HG02588 (cell line): ENCODE measurements at regions not wholly inside any gene's neighbourhood (a gene's known extent, or its start where the extent isn't known, plus 50 kb on each side); places are given as distances from the start of the nearest gene placed in this dataset.

Experiments used
- ATAC-seq: cut with Tn5 transposase; IDR thresholded peaks from one replicate; pipeline ENCODE4 v1.9.1; 2021; ENCODE audit warnings: mild to moderate bottlenecking, moderate library complexity; ENCODE audit not compliant: unreplicated experiment

DNA sequence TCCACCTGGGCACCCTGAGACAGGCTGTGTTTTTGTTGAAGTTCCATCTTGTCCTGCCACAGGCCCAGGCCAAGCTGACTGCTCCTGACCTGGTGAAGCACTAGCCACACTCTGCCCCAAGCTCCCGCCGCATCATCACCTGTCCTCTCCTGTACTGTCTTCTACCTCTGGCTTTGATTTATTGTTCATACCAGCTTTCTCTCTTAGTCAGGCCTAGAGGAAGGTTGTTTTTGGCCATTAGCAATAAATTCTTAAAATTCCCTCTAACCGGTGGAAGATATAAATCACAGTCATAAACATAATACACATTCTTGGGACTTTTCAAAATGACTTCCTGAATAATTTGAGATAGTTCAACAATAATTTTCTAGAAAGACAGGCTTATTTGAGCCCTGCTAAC lies 169.4 kb downstream of the DAD1 start:
- no peak for ATAC-seq

DNA sequence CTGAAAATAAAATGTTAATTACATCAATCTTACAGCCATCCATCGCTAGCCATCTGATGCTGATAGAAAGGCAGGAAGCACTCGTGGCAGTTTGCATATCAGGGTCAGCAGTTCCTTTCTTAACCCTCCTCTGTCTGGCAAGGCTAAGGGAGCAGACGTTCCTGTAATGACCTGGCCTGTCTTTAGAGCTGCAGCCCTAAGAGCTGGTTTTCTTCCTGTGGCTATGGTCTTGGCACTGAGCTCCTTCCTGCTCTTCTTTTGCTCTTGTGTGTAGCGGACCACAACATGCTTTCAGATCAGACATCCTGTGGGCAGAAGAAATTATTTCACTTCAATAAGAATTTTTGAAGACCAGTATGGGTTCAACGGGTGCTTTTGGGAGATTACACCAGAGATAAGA lies 170.4 kb downstream of the DAD1 start:
- ATAC-seq, result no peak

DNA sequence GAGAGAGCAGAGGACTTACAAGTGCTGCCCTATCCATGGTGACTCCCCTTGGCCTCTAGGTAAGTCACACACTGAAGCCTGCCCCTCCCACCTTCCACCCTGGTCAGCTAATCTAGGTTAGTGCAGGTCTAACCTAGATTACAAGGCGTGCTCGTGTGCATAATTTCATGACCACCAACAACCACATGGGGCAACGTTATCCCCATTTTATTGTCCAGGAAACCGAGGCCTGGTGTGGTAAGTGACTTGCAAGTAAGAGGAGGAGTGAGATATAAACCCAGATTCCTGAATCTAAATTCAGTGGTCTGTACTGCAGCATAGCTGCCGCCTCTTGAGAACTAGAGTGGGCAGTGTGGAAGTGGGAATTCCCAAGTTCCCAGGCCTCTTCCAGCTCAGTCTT lies 171.1 kb downstream of the DAD1 start:
- no peak for ATAC-seq

DNA sequence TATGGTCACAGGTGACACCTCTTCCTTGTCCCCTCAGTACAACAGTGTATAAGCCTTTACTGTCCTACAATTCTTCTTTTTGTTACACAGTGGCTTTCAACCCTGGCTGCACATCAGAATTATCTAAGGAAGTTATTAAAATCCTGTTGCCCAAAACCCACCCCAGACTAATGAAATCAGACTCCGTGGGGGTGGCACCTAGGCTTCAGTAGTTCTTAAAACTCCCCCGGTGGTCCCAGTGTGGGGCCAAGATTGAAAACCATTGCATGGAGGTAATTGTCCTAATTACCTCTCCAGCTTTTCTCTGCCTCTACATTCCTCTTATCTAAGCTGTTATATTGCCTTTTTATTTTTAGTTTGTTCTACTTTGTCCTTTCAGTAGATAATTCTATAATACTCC lies 172.8 kb downstream of the DAD1 start:
- no peak for ATAC-seq

DNA sequence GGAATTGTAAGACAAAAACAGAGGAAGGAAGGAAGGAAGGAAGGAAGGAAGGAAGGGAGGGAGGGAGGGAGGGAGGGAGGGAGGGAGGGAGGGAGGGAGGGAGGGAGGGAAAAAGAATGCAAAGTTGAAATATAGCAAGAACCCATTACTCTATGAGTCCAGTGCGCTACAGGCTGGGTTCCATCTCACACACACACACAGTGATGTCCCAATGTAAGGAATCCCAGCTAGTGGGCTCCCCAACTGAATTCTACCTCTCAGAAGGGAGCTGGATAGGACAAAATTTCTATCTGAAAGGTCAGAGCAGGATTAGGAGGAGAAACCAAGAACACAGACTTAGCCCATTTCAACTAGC lies 173.4 kb downstream of the DAD1 start:
- no peak for ATAC-seq

DNA sequence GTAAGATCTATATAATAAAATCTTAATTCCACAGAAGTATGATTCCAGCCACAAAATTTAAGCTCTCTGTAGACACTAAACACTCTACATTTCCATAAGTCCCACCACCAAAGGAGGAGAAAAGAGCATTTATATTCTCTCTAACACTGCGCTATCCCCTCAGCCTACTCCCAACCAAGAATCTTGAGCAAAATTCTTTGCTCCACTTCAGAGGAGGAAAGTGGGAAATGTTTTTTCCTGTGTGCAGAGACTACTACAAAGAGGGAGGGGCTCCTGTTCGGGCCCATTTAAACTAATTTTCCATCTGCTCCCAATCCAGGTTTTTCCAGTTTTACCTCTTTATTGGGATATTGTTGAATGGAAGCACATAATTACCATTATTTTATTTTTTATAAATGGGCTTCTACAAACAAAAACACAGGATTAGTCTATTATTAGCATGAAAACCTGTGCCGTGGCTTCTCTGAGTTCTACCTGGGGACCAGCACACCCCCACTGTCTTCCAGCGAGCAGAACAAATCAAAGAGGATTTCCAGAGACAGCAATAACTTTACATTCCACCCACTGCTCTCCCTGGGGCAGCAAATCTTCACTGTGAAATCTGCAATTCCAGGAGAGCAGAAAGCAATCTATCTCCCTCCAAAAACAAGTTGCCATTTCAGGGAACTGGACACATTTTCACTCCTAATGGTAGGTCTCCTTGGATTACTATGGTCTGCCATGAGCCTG lies 174.0 kb downstream of the DAD1 start:
- ATAC-seq, result no peak

DNA sequence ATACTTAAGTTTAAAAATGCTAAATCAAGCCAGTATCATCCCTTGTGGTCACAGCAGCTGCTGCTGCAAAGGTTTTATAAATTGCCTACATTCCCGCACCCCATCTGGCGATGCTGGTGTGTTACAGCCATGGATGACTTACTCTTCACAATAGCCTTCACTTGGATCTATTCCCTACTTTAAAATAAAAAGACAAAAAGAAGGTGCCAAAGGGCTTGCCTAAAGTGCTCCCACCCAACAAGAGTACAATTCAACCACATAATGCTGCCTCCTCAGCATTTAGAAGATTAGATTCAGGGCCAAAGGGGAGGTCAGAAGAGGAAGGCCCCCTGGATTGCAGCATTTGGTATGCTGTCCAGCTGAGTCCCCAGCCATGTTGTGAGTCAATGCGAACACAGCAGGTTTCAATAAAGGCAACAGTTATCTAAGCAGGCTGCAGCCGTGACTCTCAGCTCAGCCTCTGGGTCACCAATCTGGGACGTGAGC lies 176.1 kb downstream of the DAD1 start:
- ATAC-seq, result no peak

DNA sequence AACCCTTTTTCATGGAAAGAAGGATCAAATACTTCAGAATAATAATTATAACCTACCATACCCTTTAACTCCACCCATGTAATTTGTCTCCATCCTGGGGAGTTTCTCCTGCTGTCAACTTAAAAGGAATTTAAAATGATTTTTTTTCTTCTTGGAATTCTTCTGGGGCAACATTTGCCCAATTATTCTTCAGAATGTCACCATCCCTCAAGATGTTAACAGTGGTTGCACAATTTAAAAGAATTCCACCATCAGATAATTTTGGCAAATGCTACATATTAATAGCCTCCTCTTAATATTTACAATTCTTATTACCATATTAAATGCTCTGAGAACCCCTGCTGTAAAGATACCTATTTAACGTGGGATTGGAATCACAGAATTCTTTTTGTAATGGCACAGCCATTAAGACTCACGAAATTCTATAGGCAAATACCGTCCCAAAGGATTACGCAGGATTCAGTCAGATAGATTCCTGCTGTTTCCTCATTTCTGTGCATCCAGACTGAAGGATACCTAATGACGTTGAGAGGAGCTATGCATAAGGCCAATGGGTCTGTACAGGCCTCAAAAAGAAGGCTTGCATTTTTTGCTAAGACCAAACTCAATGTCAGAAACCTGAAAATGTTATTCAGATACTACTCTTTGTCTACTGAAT lies 177.5 kb downstream of the DAD1 start:
- no peak for ATAC-seq

DNA sequence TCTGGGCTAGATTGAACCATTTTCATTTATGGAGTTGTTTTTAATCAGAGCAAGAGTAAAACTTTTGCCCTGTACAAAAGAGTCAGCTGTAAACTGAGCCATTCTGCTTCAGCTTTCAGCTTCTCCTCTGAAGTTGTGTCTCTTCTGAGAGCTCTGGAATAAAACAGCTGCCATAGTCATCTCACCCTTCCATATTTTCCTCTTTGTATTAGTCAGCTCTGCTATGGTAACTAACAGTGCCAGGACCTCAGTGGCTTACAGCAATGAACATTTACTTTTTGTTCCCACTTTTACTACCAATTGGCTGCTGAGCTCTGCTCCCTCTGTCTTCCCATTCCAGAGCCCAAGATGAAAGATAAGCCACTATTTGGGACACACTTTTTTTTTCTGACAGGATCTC lies 178.5 kb downstream of the DAD1 start:
- no peak for ATAC-seq

DNA sequence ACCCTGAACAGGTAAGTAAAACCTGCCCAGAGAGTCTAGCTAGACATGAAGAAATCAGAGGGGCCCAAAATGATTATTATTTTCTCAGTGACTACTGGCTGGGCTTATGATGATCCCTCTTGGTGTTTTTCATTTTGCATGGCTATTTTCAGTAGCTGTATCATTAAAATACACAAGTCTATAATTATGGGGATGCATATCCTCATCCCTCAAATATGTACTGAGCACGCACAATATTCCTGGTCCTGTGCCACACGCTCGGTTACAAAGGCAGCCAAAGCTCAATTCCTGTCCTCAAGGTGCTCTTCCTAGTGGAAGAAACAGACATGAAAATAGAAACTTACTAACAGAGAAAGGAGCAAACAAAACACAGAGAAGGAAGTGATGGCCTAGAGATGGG lies 180.0 kb downstream of the DAD1 start:
- no peak for ATAC-seq

DNA sequence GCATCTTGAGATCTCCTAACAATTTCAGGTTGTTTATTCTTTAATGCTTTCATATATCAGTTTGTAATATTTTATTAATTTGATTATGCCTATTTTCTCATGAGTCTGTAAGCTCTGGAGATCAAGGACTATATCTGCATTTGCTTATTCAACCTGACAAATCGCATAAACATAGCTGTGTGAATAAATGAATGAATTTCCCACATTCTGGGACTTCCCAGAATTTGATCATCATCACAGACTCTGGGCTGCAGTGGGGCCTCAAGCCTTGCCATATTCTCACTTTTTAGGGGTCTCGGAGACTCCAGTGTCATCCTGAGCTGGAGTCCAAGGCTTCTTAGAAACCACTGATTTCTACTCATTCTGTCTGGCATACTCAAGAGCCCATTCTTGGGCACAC lies 180.5 kb downstream of the DAD1 start:
- ATAC-seq, result no peak

DNA sequence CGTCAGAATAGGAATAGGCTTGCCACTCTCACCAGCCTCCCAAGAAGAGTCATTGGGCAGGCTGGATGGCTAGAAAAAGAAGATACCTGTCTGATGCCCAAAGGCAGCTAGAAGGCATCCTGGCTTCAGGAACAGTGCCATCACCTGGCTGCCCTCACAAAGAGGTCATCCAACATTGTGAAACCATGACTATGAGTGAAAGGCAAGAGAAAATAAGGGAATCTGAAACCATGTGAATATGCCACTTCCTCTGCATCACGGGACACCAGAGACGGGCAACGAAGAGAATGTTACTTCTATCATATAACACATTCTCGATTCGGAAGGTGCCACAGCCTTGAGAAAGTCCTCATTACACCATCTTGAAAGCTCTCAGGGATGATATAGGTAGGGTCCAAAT lies 182.0 kb downstream of the DAD1 start:
- no peak for ATAC-seq

DNA sequence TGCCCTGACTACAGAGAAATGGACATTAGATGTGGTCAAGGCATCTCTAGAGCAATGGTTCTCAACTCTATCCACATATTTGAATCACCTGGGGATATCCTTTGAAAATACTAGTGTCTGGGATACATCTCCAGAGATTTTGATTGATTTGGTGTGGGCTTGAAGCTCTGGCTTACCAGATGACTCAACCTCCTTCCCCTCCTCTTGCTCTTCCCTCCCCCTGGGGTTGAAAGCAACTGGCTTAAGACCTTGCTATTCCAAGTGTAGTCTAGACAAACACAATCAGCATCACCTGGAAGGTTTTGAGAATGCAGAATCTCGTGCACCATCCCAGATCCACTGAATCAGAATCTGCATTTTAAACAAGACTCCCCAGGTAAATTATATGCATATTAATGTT lies 183.8 kb downstream of the DAD1 start:
- ATAC-seq, result no peak

DNA sequence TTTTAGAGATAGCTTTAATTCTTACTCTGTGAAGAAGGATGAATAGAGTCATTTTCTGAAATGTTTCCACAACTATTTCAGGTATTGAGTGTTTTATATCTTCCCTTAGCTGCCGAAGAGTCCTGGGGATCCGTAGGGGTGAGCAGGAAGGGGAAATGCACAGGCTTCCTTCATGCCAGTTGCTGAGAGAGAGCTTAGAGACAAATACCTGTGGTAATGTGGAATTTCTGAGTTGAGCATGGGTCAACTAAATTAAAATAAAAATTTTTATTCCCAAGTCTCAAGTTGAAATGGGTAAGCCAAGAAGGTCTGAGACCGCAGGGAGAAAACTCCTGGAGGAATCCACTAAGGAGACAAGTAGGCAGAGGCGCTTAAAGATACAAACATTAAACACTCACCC lies 185.7 kb downstream of the DAD1 start:
- ATAC-seq, result no peak

DNA sequence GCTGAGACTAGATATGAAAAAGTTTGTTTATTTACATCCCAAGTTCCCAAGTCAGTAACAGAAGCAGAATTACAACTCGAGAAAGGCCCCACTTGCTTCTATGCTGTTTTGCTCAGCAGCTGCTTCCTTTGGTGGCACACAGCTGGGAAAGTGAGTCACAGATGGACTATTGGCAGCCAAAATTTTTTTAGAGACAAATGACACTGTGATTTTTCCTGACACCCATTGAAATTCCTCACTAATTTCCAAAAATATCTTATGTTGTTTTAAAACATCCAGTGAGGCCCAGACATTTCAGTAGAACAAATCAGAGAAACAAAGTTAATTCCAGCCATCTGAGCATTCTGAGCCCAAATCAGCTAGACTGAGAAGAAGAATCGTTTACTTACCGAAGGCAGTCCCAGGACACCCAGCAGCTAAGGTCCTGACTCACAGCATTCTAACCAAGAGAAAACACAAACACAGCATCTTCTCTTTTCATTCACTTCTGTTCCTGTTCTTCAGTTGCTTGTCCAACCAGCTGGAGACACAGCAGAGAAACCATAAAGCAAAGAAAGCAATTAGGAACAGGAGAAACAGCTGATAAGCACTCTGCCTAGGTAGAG lies 188.3 kb downstream of the DAD1 start:
- no peak for ATAC-seq

DNA sequence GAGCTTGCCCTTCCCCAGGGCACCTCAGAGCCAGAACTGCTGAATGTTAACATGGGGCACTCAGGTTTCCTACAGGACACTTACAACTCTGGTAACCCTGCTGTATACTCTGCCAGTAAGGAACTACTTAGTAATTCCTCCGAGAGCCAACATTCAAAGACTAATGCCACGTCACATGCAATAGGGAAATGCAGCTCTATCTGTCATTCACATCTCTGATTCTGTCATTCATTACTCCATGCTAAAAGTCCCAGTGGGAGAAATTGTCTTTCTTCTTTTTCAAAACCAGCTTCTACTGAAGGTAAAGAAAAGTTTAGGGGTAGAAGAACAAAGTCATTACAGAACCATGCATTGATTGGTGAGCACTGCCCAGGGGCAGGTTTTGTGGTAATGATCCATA lies 189.2 kb downstream of the DAD1 start:
- ATAC-seq, result no peak

DNA sequence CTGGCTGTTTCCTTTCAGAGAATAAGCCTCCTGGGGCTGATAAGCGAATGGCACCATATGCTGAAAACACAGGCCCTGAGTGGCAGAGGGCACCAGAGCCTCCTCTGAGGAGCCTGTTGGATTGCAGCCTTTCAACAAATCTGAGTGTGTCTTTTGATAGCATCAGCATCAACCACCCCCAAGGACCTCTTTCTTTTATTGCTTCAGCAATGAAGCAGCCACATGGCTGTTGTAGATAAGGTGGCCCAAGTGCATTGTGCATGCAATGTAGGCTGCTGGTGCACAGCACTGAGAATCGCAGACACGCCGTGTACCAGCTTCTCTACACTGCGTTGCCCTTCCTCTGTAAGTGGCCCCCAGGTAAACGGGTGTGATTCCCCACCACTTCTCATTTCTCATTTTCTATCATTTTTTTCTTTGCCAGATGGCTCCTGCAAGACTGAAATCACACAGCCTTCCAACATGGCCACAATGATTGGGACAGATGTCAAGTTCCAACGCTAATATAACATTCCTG lies 191.7 kb downstream of the DAD1 start:
- no peak for ATAC-seq

DNA sequence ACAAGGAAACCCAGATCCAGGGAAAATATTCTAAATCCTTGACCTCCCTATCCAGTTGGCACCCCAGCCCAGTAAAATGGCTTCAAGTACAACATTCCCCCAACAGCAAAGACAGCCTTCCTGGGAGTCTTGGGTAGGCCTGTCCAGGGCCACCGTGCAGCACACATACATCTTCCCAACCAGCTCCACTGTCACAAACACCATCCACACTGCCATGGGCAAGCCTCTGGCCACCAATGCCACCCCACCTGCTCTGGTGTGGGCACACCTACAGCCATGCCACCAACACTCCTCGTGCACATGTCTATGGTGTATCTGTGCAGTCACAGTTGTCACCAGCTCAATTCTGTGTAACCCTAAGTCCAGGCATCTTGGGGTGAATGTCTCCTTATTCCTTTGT lies 193.2 kb downstream of the DAD1 start:
- ATAC-seq, result no peak

DNA sequence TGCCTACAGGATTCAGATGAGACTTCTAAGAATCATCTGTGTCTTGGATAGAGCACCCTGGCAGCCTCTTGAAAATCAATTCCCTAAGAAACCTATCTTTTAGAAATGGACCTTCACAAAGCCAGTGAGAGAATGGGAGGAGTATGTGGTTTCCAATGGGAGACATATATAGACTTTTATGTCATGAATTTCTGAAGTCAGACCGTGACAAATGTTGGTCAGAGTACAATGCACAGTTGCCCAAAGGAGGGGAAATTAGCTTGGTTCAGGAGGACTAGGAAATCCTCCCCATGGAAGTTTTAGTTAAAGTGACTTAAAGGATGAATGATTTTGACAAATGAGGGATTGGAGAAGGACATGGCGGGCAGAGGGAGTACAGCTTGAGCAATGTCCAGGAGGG lies 194.4 kb downstream of the DAD1 start:
- ATAC-seq, result no peak

DNA sequence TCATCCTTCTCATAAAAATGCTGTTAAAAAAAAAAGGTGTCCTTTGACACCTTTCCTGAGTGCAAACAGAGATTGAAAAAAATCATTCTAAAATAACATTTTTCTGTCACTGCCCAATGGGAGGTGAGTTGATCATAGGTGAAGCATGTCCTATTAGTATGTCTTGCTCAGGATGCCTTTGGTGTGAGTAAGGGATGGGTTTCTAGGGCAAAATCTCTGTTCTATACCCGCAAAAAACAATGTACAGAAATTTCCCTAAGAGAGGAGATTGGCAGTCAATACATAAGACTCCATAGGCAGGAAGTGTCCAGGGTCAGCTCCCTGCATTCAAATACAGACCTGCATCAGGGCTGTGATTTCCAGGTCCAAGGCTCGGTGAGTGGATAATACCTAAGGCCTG lies 195.2 kb downstream of the DAD1 start:
- ATAC-seq, result no peak

DNA sequence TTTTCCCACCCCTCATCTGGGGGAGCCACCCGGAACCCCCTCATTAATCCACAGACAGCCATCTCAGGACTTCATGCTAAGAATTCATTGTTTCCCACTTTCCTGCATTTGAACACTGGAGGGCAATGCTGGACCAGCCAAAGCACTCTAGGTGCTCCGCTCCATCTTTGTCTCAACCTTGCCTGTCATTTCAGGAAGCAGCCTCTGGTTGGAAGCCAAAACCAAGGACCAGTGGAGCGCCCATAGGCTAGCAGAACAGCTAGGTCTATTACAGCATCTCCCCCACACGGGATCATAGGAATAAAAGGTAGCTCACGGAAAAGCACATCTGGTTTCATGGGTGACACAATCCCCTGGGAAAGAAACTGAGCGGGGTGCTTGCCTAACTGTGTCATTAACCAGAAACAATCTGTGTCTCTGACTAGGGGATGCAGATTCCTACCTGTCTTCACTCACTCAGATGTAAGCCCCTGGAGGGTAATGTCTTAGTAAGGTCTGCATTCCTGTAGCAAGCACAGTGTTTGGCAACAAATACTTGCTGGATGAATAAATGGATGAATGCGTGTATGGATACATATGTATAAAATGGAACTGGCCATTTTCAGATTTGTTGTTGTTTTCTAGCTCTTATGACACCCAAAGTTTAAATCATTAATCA lies 197.0 kb downstream of the DAD1 start:
- peak; percentile 35 for ATAC-seq
